ENCODE measurements at regions not wholly inside any gene's neighbourhood (a gene's known extent, or its start where the extent isn't known, plus 50 kb on each side); places are given as distances from the start of the nearest gene placed in this dataset.

DNA sequence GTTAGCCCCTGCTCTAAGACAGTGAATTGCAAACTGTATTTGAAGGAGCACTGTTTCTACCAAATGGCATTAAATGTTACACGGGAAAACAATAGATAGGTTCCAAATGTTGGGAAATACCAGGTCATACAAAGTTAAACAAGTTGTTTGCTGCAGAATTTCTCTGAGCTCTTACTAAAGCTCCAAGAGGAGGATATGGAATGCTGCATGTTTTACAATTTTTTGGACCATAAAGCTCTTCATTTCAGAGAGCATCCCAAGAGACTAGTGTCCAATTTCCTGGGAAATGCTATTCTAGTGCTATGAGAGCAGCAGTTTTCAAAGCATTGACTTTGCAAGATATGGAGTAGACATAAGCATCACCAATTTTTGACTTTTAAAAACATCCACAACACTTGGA, 155.6 kb upstream of the CCDC68 start:
- Histone ChIP-seq H2BK15ac (ENCODE audit: low read depth, poor library complexity, severe bottlenecking) (no peak overlapping the region), H4K8ac (ENCODE audit: low read length) (no peak overlapping the region), H3K9ac (ENCODE audit: low read length) (no peak overlapping the region), H2AFZ (ENCODE audit: low read depth, low read length) (no peak overlapping the region), H3K18ac (ENCODE audit: low read depth in 1 of 2, low read length in 2 of 2) (no peak overlapping the region), H3K4ac (ENCODE audit: low read depth in 1 of 2, low read length in 2 of 2) (no peak overlapping the region), H3K23ac (ENCODE audit: low read length in 2 of 2) (no peak overlapping the region), H4K91ac (ENCODE audit: low read length) (no peak overlapping the region), H2BK12ac (ENCODE audit: low read length in 2 of 2) (no peak overlapping the region), H3K4me3 (ENCODE audit: insufficient read depth in 1 of 2, low read depth in 1 of 2, low read length in 2 of 2) (no peak overlapping the region), H3K27ac (ENCODE audit: low read length, poor library complexity, severe bottlenecking) (no peak overlapping the region), H3K79me1 (replicated peaks; ENCODE audit: low read length, poor library complexity, severe bottlenecking) (no peaks in the 10 kb centered on the region), H3K36me3 (ENCODE audit: control insufficient read depth in 1 of 2, insufficient read depth in 2 of 2, low read depth in 1 of 2, low read length in 2 of 2) (no peaks in the 10 kb centered on the region), H3K14ac (ENCODE audit: low read length in 2 of 2) (no peak overlapping the region), H3K4me1 (ENCODE audit: control insufficient read depth, insufficient read depth, low read depth, low read length) (peaks cover 5% of the 10 kb centered on the region), H3K9me3 (ENCODE audit: control insufficient read depth, low read length) (no peaks in the 10 kb centered on the region), H2BK120ac (ENCODE audit: low read depth, low read length) (no peak overlapping the region), H2AK5ac (ENCODE audit: low read length, severe bottlenecking) (no peak overlapping the region), H3K4me2 (ENCODE audit: low read length, poor library complexity, severe bottlenecking) (no peak overlapping the region), H3K27me3 (ENCODE audit: control insufficient read depth in 1 of 2, insufficient read depth in 1 of 2, low read length in 2 of 2) (peaks cover 0 to 4% of the 10 kb centered on the region in 2 experiments), H2BK5ac (ENCODE audit: low read depth, low read length, poor library complexity, severe bottlenecking) (no peak overlapping the region)
- 100% methylated on average over 1 of the region's 1 CpG for WGBS
- no peak for DNase-seq

- 90% methylated on average over 3 of the region's 5 CpGs for WGBS
Observed at GRCh38 chr18:55113800-55114199, 154.5 kb upstream of the CCDC68 start.

GRCh38 chr18:55111271-55111670, 152.0 kb upstream of the CCDC68 start:
- no peak overlapping the region for H2AK5ac ChIP-seq (ENCODE audit: low read length, severe bottlenecking)
- H3K36me3 ChIP-seq (ENCODE audit: control insufficient read depth in 1 of 2, insufficient read depth in 2 of 2, low read depth in 1 of 2, low read length in 2 of 2) = no peaks in the 10 kb centered on the region
- H3K79me1 ChIP-seq (replicated peaks; ENCODE audit: low read length, poor library complexity, severe bottlenecking) = no peaks in the 10 kb centered on the region
- H3K27ac ChIP-seq (ENCODE audit: low read length, poor library complexity, severe bottlenecking) = no peak overlapping the region
- no peak overlapping the region for H3K9ac ChIP-seq (ENCODE audit: low read length)
- H3K4me1 ChIP-seq (ENCODE audit: control insufficient read depth, insufficient read depth, low read depth, low read length) = peaks cover 5% of the 10 kb centered on the region
- H3K9me3 ChIP-seq (ENCODE audit: control insufficient read depth, low read length) = no peaks in the 10 kb centered on the region
- H3K4ac ChIP-seq (ENCODE audit: low read depth in 1 of 2, low read length in 2 of 2) = peak overlapping the region in 1 of 2 experiments; percentile 30
- no peak overlapping the region for H2AFZ ChIP-seq (ENCODE audit: low read depth, low read length)
- peak overlapping the region in 1 of 2 experiments; percentile 57 for H2BK12ac ChIP-seq (ENCODE audit: low read length in 2 of 2)
- H3K4me2 ChIP-seq (ENCODE audit: low read length, poor library complexity, severe bottlenecking) = no peak overlapping the region
- H3K14ac ChIP-seq (ENCODE audit: low read length in 2 of 2) = peak overlapping the region in 1 of 2 experiments; percentile 90
- H3K18ac ChIP-seq (ENCODE audit: low read depth in 1 of 2, low read length in 2 of 2) = peak overlapping the region in 1 of 2 experiments; percentile 82
- no peak overlapping the region for H2BK15ac ChIP-seq (ENCODE audit: low read depth, poor library complexity, severe bottlenecking)
- no peak overlapping the region for H3K4me3 ChIP-seq (ENCODE audit: insufficient read depth in 1 of 2, low read depth in 1 of 2, low read length in 2 of 2)
- H2BK120ac ChIP-seq (ENCODE audit: low read depth, low read length) = no peak overlapping the region
- H2BK5ac ChIP-seq (ENCODE audit: low read depth, low read length, poor library complexity, severe bottlenecking) = no peak overlapping the region
- no peak for DNase-seq
- no peak overlapping the region for H4K91ac ChIP-seq (ENCODE audit: low read length)
- H4K8ac ChIP-seq (ENCODE audit: low read length) = no peak overlapping the region
- H3K27me3 ChIP-seq (ENCODE audit: control insufficient read depth in 1 of 2, insufficient read depth in 1 of 2, low read length in 2 of 2) = peaks cover 0 to 7% of the 10 kb centered on the region in 2 experiments
- no peak overlapping the region for H3K23ac ChIP-seq (ENCODE audit: low read length in 2 of 2)

More at GRCh38 chr18:55113800-55114199, 154.5 kb upstream of the CCDC68 start:
- H2BK5ac ChIP-seq (ENCODE audit: low read depth, low read length, poor library complexity, severe bottlenecking) = no peak overlapping the region
- H4K8ac ChIP-seq (ENCODE audit: low read length) = no peak overlapping the region
- no peak overlapping the region for H2BK120ac ChIP-seq (ENCODE audit: low read depth, low read length)
- H3K36me3 ChIP-seq (ENCODE audit: control insufficient read depth in 1 of 2, insufficient read depth in 2 of 2, low read depth in 1 of 2, low read length in 2 of 2) = no peaks in the 10 kb centered on the region
- H3K23ac ChIP-seq (ENCODE audit: low read length in 2 of 2) = no peak overlapping the region
- H3K4me3 ChIP-seq (ENCODE audit: insufficient read depth in 1 of 2, low read depth in 1 of 2, low read length in 2 of 2) = no peak overlapping the region
- no peak overlapping the region for H3K27ac ChIP-seq (ENCODE audit: low read length, poor library complexity, severe bottlenecking)
- H2BK12ac ChIP-seq (ENCODE audit: low read length in 2 of 2) = no peak overlapping the region
- no peak for DNase-seq
- H3K4ac ChIP-seq (ENCODE audit: low read depth in 1 of 2, low read length in 2 of 2) = no peak overlapping the region
- peaks cover 5% of the 10 kb centered on the region for H3K4me1 ChIP-seq (ENCODE audit: control insufficient read depth, insufficient read depth, low read depth, low read length)
- no peak overlapping the region for H2AK5ac ChIP-seq (ENCODE audit: low read length, severe bottlenecking)
- H3K18ac ChIP-seq (ENCODE audit: low read depth in 1 of 2, low read length in 2 of 2) = no peak overlapping the region
- no peak overlapping the region for H2BK15ac ChIP-seq (ENCODE audit: low read depth, poor library complexity, severe bottlenecking)
- H3K9ac ChIP-seq (ENCODE audit: low read length) = no peak overlapping the region
- no peak overlapping the region for H2AFZ ChIP-seq (ENCODE audit: low read depth, low read length)
- H3K9me3 ChIP-seq (ENCODE audit: control insufficient read depth, low read length) = no peaks in the 10 kb centered on the region
- H3K14ac ChIP-seq (ENCODE audit: low read length in 2 of 2) = no peak overlapping the region
- H4K91ac ChIP-seq (ENCODE audit: low read length) = no peak overlapping the region
- H3K4me2 ChIP-seq (ENCODE audit: low read length, poor library complexity, severe bottlenecking) = no peak overlapping the region
- no peaks in the 10 kb centered on the region for H3K79me1 ChIP-seq (replicated peaks; ENCODE audit: low read length, poor library complexity, severe bottlenecking)
- H3K27me3 ChIP-seq (ENCODE audit: control insufficient read depth in 1 of 2, insufficient read depth in 1 of 2, low read length in 2 of 2) = peaks cover 0 to 4% of the 10 kb centered on the region in 2 experiments

DNA sequence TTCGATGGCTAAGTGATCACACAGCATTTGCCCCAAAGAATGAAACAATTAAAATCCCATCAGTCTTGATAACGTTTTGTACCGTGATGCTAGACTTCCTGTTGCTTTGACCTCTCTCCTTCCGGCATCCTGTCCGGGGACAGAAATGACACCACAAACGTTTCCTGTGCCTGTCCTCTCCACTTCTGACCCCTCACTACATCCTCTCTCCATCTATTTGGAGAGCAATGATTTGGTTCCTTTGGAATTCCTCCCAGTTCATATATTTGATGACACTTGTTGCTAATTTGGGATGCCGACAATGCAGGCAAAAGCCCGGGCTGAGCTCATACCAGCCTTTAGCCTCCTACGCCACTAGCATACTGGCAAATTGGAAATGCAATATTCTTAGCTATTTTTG, 151.2 kb upstream of the CCDC68 start:
- Histone ChIP-seq H3K14ac (ENCODE audit: low read length in 2 of 2) (no peak overlapping the region), H3K4me2 (ENCODE audit: low read length, poor library complexity, severe bottlenecking) (no peak overlapping the region), H2BK15ac (ENCODE audit: low read depth, poor library complexity, severe bottlenecking) (no peak overlapping the region), H2AFZ (ENCODE audit: low read depth, low read length) (no peak overlapping the region), H2BK120ac (ENCODE audit: low read depth, low read length) (no peak overlapping the region), H3K9ac (ENCODE audit: low read length) (no peak overlapping the region), H2BK12ac (ENCODE audit: low read length in 2 of 2) (no peak overlapping the region), H3K9me3 (ENCODE audit: control insufficient read depth, low read length) (no peaks in the 10 kb centered on the region), H3K36me3 (ENCODE audit: control insufficient read depth in 1 of 2, insufficient read depth in 2 of 2, low read depth in 1 of 2, low read length in 2 of 2) (no peaks in the 10 kb centered on the region), H2AK5ac (ENCODE audit: low read length, severe bottlenecking) (no peak overlapping the region), H3K4me3 (ENCODE audit: insufficient read depth in 1 of 2, low read depth in 1 of 2, low read length in 2 of 2) (no peak overlapping the region), H3K79me1 (replicated peaks; ENCODE audit: low read length, poor library complexity, severe bottlenecking) (no peaks in the 10 kb centered on the region), H3K27me3 (ENCODE audit: control insufficient read depth in 1 of 2, insufficient read depth in 1 of 2, low read length in 2 of 2) (peaks cover 0 to 7% of the 10 kb centered on the region in 2 experiments), H4K91ac (ENCODE audit: low read length) (no peak overlapping the region), H3K4me1 (ENCODE audit: control insufficient read depth, insufficient read depth, low read depth, low read length) (peaks cover 5% of the 10 kb centered on the region), H4K8ac (ENCODE audit: low read length) (no peak overlapping the region), H3K23ac (ENCODE audit: low read length in 2 of 2) (no peak overlapping the region), H3K18ac (ENCODE audit: low read depth in 1 of 2, low read length in 2 of 2) (no peak overlapping the region), H2BK5ac (ENCODE audit: low read depth, low read length, poor library complexity, severe bottlenecking) (no peak overlapping the region), H3K4ac (ENCODE audit: low read depth in 1 of 2, low read length in 2 of 2) (no peak overlapping the region), H3K27ac (ENCODE audit: low read length, poor library complexity, severe bottlenecking) (no peak overlapping the region)
- DNase-seq = peak; percentile 47
- WGBS = 31% methylated on average over 8 of the region's 9 CpGs

Data from mesenchymal stem cell (in vitro differentiated cells and primary cell).